T-cell (primary cell): ENCODE measurements at regions not wholly inside any gene's neighbourhood (a gene's known extent, or its start where the extent isn't known, plus 50 kb on each side); places are given as distances from the start of the nearest gene placed in this dataset.

Source experiments
- ATAC-seq, 4 experiments: fragments of 200-7000 bp in 3 of 4; fragments of 150-1000 bp in 1 of 4; cut with Tn5 transposase; replicated peaks in 1 of 4; 1 replicate in 3 of 4; 2 replicates in 1 of 4; pipeline ENCODE4 v1.10.0; 2021; ENCODE audit warnings: moderate library complexity in 3 of 4, mild to moderate bottlenecking in 2 of 4, moderate number of reproducible peaks in 1 of 4
- CTCF ChIA-PET, 2 donors: fragments of 300-600 bp; sonication (Branson Sonifier 250); formaldehyde crosslinking; loops; one replicate each; lab custom pipeline; 2022; ENCODE audit warnings: antibody characterized with exemption in 2 of 2; lab: Charles Lee
- POLR2A ChIA-PET, 2 donors: fragments of 300-600 bp; sonication (Branson Sonifier 250); formaldehyde crosslinking; loops; one replicate each; lab custom pipeline; 2022; ENCODE audit warnings: antibody characterized with exemption in 2 of 2; lab: Charles Lee
- DNase-seq, 35 experiments: peaks; one replicate each; pipeline versions ENCODE4 v3.0.0 to v3.0.0-alpha.2; 2013 to 2023
- H3K27ac ChIP-seq: one replicate; pipeline ENCODE4 v1.5.1; 2013; ENCODE audit warnings: low read length
- H3K27me3 ChIP-seq, 2 experiments: replicated peaks in 1 of 2; 1 replicate in 1 of 2; 2 replicates in 1 of 2; pipeline versions ENCODE4 v1.6.1 to v1.7.0; 2013; ENCODE audit warnings: low read length in 1 of 2, mixed read lengths in 1 of 2; ENCODE audit not compliant: control insufficient read depth in 2 of 2, insufficient read depth in 2 of 2; ENCODE audit errors: extremely low read depth in 1 of 2
- H3K36me3 ChIP-seq, 2 donors: 1 replicate in 1 of 2; 2 replicates in 1 of 2; pipeline versions ENCODE4 v1.6.1 to v1.7.0; 2013; ENCODE audit warnings: low read length in 1 of 2; ENCODE audit not compliant: control insufficient read depth in 2 of 2, insufficient read depth in 1 of 2; ENCODE audit errors: extremely low read depth in 1 of 2
- H3K4me1 ChIP-seq, 2 experiments: 1 replicate in 1 of 2; 2 replicates in 1 of 2; pipeline versions ENCODE4 v1.6.1 to v1.7.0; 2013; ENCODE audit warnings: low read length in 2 of 2, mixed read lengths in 1 of 2; ENCODE audit not compliant: insufficient read depth in 2 of 2, control insufficient read depth in 1 of 2; ENCODE audit errors: extremely low read depth in 1 of 2
- H3K4me3 ChIP-seq, 2 donors: 1 replicate in 1 of 2; 2 replicates in 1 of 2; pipeline versions ENCODE4 v1.5.1 to v1.7.0; 2013; ENCODE audit warnings: mild to moderate bottlenecking in 2 of 2, low read length in 1 of 2, moderate library complexity in 1 of 2; ENCODE audit not compliant: control insufficient read depth in 1 of 2; ENCODE audit errors: extremely low read depth in 1 of 2
- H3K9me3 ChIP-seq: 2 replicates; pipeline ENCODE4 v1.7.0; 2013
- H3K27ac Mint-ChIP-seq, 2 donors: one replicate each; pipeline ENCODE4 v1.8.0; 2020 to 2021; ENCODE audit warnings: mild to moderate bottlenecking in 2 of 2, mixed read lengths in 2 of 2
- H3K27me3 Mint-ChIP-seq, 2 donors: one replicate each; pipeline ENCODE4 v1.8.0; 2021 to 2022; ENCODE audit warnings: mixed read lengths in 2 of 2
- H3K36me3 Mint-ChIP-seq: one replicate; pipeline ENCODE4 v1.8.0; 2021; ENCODE audit warnings: mixed read lengths
- H3K4me1 Mint-ChIP-seq, 3 donors: one replicate each; pipeline ENCODE4 v1.8.0; 2020 to 2022; ENCODE audit warnings: mixed read lengths in 3 of 3, mild to moderate bottlenecking in 1 of 3
- H3K4me3 Mint-ChIP-seq, 3 donors: one replicate each; pipeline ENCODE4 v1.8.0; 2020 to 2022; ENCODE audit warnings: mild to moderate bottlenecking in 3 of 3, mixed read lengths in 3 of 3, moderate library complexity in 3 of 3
- H3K9me3 Mint-ChIP-seq, 3 donors: one replicate each; pipeline ENCODE4 v1.8.0; 2020 to 2022; ENCODE audit warnings: mixed read lengths in 3 of 3
- WGBS: methylation state at CpG from one replicate; pipeline ENCODE4 v1.1.5; 2013; ENCODE audit warnings: missing lambda C conversion rate; ENCODE audit not compliant: insufficient coverage; 5-methylcytosine and 5-hydroxymethylcytosine counted together

DNA sequence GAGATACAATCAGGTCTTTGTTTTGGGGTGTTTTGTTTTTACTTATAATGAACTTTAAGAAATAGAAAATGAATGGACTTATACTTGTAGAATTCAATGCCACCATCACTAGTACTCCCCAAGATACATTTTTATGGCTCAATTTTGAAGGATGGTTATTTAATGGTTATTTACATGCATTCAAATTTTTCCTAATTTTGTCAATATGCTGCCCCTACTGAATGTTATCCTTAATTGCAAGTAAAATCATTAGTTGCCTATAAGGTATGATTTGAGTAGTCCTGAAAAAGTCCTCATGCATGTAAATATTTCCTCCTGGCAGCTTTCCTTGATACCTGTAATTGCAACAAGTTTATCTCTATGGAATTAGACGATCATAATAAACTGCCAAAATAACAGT is 391.2 kb downstream of the BCAT1 start:
- Histone ChIP-seq H3K4me3 (no peak overlapping the region), H3K27me3 (peaks cover 6 to 22% of the 10 kb centered on the region in 2 experiments), H3K9me3 (no peaks in the 10 kb centered on the region), H3K4me1 (peaks cover 0 to 13% of the 10 kb centered on the region in 2 experiments), H3K27ac (no peak overlapping the region), H3K36me3 (no peaks in the 10 kb centered on the region)
- peaks cover 37 to 52% of the 10 kb centered on the region in 2 donors for H3K27me3 Mint-ChIP-seq
- H3K27ac Mint-ChIP-seq = no peak overlapping the region
- H3K4me3 Mint-ChIP-seq = no peak overlapping the region
- peaks cover 0 to 4% (median 0%) of the 10 kb centered on the region in 3 donors for H3K9me3 Mint-ChIP-seq
- ChIA-PET POLR2A (interaction anchor here in 1 of 2 donors (0.5 kb wide), 1 partner anchor 156 kb away, joined by 3 read pairs; no protein-coding TSS in a partner anchor), CTCF (no interaction called here)
- DNase-seq = no peak
- WGBS = no CpG with 5 or more reads among the region's 1 CpG
- H3K4me1 Mint-ChIP-seq = peaks cover 11 to 19% (median 11%) of the 10 kb centered on the region in 3 donors
- H3K36me3 Mint-ChIP-seq = no peaks in the 10 kb centered on the region
- ATAC-seq = no peak

GRCh38 chr12:24555730-24556129 is 393.2 kb downstream of the BCAT1 start:
- 58% methylated on average over 2 of the region's 2 CpGs for WGBS

DNA sequence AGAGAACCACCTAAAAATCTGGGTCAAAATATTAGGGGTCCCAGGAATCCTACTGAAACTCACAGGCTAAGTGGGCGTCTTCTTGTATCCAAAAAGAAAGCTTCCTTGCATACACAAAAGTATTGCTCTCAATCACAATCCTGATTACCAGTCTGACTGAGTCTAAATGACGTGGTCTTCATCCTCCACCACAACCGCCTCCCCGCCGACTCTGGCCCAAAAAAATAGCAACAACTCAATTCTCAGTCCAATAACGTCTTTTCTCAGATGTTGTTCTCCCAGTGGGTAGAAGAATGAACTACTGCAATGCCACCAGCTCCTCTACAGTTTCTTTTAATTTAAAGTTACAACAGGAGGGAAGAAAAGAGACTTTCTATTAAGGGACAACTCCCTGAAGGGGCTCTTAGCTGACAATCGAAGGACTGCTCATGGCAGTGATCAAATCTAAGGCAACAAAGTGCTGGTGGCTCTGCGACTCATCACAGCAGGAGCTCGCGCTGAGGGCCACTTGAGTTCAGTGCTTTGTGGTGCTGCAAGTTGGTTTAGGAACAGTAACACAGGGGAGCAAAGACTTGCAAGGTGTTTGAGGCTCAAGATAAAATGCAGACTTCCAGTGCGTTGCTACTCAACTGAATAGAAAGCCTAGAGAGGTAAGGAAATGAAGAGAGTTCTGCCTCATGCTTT is 394.1 kb downstream of the BCAT1 start:
- POLR2A ChIA-PET = no interaction called here
- H3K4me3 Mint-ChIP-seq = no peak overlapping the region
- Histone ChIP-seq H3K27me3 (peaks cover 0 to 4% of the 10 kb centered on the region in 2 experiments), H3K9me3 (no peaks in the 10 kb centered on the region), H3K4me3 (no peak overlapping the region), H3K4me1 (no peaks in the 10 kb centered on the region), H3K36me3 (no peaks in the 10 kb centered on the region), H3K27ac (no peak overlapping the region)
- CTCF ChIA-PET = no interaction called here
- ATAC-seq = no peak
- no peak overlapping the region for H3K27ac Mint-ChIP-seq
- peaks cover 0 to 4% (median 0%) of the 10 kb centered on the region in 3 donors for H3K9me3 Mint-ChIP-seq
- peaks cover 14 to 25% of the 10 kb centered on the region in 2 donors for H3K27me3 Mint-ChIP-seq
- WGBS = 91% methylated on average over 5 of the region's 11 CpGs
- DNase-seq = no peak
- no peaks in the 10 kb centered on the region for H3K36me3 Mint-ChIP-seq
- H3K4me1 Mint-ChIP-seq = no peaks in the 10 kb centered on the region

More at GRCh38 chr12:24555730-24556129, 393.2 kb downstream of the BCAT1 start:
- Mint-ChIP-seq H3K4me1 (no peaks in the 10 kb centered on the region), H3K4me3 (no peak overlapping the region), H3K9me3 (peaks cover 0 to 4% (median 0%) of the 10 kb centered on the region in 3 donors), H3K36me3 (no peaks in the 10 kb centered on the region), H3K27ac (no peak overlapping the region), H3K27me3 (peaks cover 23 to 34% of the 10 kb centered on the region in 2 donors)
- ChIA-PET CTCF (no interaction called here), POLR2A (interaction anchor here in 1 of 2 donors (0.6 kb wide), 1 partner anchor 12 kb away, joined by 4 read pairs; no protein-coding TSS in a partner anchor)
- H3K27me3 ChIP-seq = peaks cover 3 to 4% of the 10 kb centered on the region in 2 experiments
- H3K4me3 ChIP-seq = no peak overlapping the region
- H3K4me1 ChIP-seq = no peaks in the 10 kb centered on the region
- H3K36me3 ChIP-seq = no peaks in the 10 kb centered on the region
- ATAC-seq = no peak
- H3K27ac ChIP-seq = no peak overlapping the region
- DNase-seq = no peak
- no peaks in the 10 kb centered on the region for H3K9me3 ChIP-seq

- no peak overlapping the region for H3K4me3 ChIP-seq
- ChIA-PET POLR2A (interaction anchor here in 1 of 2 donors (0.6 kb wide), 1 partner anchor 292 kb away, joined by 3 read pairs; no protein-coding TSS in a partner anchor), CTCF (no interaction called here)
- WGBS = no CpG with 5 or more reads among the region's 3 CpGs
- ATAC-seq (no peak), DNase-seq (no peak)
- H3K27ac ChIP-seq = no peak overlapping the region
- Mint-ChIP-seq H3K9me3 (peaks cover 0 to 10% (median 0%) of the 10 kb centered on the region in 3 donors), H3K4me3 (no peak overlapping the region), H3K36me3 (no peaks in the 10 kb centered on the region), H3K4me1 (no peaks in the 10 kb centered on the region), H3K27me3 (peaks cover 4 to 15% of the 10 kb centered on the region in 2 donors), H3K27ac (no peak overlapping the region)
- no peaks in the 10 kb centered on the region for H3K4me1 ChIP-seq
- H3K36me3 ChIP-seq = no peaks in the 10 kb centered on the region
- H3K9me3 ChIP-seq = no peaks in the 10 kb centered on the region
- H3K27me3 ChIP-seq = peaks cover 0 to 4% of the 10 kb centered on the region in 2 experiments
Observed at GRCh38 chr12:24553259-24553658, 395.6 kb downstream of the BCAT1 start.

GRCh38 chr12:24551163-24551786 is 397.6 kb downstream of the BCAT1 start:
- Histone ChIP-seq H3K4me1 (no peaks in the 10 kb centered on the region), H3K4me3 (no peak overlapping the region), H3K36me3 (no peaks in the 10 kb centered on the region), H3K27ac (no peak overlapping the region), H3K27me3 (no peaks in the 10 kb centered on the region), H3K9me3 (no peaks in the 10 kb centered on the region)
- Mint-ChIP-seq H3K9me3 (peaks cover 0 to 10% (median 0%) of the 10 kb centered on the region in 3 donors), H3K4me3 (no peak overlapping the region), H3K27me3 (peaks cover 0 to 4% of the 10 kb centered on the region in 2 donors), H3K36me3 (no peaks in the 10 kb centered on the region), H3K27ac (no peak overlapping the region), H3K4me1 (no peaks in the 10 kb centered on the region)
- ATAC-seq (no peak), DNase-seq (no peak)
- ChIA-PET POLR2A (no interaction called here), CTCF (no interaction called here)
- WGBS = 95% methylated on average over 4 of the region's 10 CpGs

DNA sequence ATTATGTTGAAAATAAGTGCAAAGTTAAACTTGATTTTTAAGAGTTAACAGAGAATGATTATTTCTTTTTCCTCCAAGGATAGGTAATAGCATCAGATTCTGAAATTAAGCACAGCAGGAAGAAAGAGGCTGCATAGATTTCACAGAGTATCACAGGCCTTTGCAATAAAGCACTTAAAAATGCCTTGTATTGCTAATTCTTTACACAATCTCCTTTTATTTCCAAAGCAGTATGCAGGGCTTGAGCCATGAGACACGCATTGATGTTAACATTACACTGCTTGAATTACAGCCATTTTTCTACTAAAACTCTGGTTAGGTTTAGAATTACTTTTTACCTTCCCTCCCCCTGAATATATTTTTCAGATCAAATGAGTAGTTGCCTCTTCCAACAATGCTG is 398.3 kb downstream of the BCAT1 start:
- Mint-ChIP-seq H3K4me1 (no peaks in the 10 kb centered on the region), H3K27me3 (no peaks in the 10 kb centered on the region), H3K4me3 (no peak overlapping the region), H3K9me3 (peaks cover 0 to 10% (median 0%) of the 10 kb centered on the region in 3 donors), H3K27ac (no peak overlapping the region), H3K36me3 (no peaks in the 10 kb centered on the region)
- H3K9me3 ChIP-seq = no peaks in the 10 kb centered on the region
- H3K4me3 ChIP-seq = no peak overlapping the region
- ATAC-seq (no peak), DNase-seq (no peak)
- H3K27ac ChIP-seq = no peak overlapping the region
- no peaks in the 10 kb centered on the region for H3K4me1 ChIP-seq
- WGBS = no CpG with 5 or more reads among the region's 1 CpG
- ChIA-PET CTCF (no interaction called here), POLR2A (no interaction called here)
- no peaks in the 10 kb centered on the region for H3K27me3 ChIP-seq
- H3K36me3 ChIP-seq = no peaks in the 10 kb centered on the region
